ENCODE measurements at regions not wholly inside any gene's neighbourhood (a gene's known extent, or its start where the extent isn't known, plus 50 kb on each side); places are given as distances from the start of the nearest gene placed in this dataset.
"Not testable (repeated sequence)": the region's sequence is repeated elsewhere in the genome, so short reads cannot be mapped to it uniquely, and the experiment has no call there.

DNA sequence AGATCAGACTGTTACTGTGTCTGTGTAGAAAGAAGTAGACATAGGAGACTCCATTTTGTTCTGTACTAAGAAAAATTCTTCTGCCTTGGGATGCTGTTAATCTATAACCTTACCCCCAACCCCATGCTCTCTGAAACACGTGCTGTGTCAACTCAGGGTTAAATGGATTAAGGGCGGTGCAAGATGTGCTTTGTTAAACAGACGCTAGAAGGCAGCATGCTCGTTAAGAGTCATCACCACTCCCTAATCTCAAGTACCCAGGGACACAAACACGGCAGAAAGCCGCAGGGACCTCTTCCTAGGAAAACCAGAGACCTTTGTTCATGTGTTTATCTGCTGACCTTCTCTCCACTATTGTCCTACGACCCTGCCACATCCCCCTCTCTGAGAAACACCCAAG is 137.0 kb upstream of the PROKR2 start:
- TF ChIP-seq, protein P1, sequence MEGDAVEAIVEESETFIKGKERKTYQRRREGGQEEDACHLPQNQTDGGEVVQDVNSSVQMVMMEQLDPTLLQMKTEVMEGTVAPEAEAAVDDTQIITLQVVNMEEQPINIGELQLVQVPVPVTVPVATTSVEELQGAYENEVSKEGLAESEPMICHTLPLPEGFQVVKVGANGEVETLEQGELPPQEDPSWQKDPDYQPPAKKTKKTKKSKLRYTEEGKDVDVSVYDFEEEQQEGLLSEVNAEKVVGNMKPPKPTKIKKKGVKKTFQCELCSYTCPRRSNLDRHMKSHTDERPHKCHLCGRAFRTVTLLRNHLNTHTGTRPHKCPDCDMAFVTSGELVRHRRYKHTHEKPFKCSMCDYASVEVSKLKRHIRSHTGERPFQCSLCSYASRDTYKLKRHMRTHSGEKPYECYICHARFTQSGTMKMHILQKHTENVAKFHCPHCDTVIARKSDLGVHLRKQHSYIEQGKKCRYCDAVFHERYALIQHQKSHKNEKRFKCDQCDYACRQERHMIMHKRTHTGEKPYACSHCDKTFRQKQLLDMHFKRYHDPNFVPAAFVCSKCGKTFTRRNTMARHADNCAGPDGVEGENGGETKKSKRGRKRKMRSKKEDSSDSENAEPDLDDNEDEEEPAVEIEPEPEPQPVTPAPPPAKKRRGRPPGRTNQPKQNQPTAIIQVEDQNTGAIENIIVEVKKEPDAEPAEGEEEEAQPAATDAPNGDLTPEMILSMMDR (optimal IDR thresholded peaks at IDR 0.05 in 1 of 3, IDR thresholded peaks at IDR 0.05 in 1 of 3, conservative IDR thresholded peaks at IDR 0.05 in 1 of 3; ENCODE audit: extremely low read depth in 1 of 3, insufficient read depth in 2 of 3, low read length in 3 of 3): not testable (repeated sequence)
- TF ChIP-seq EZH2 (IDR thresholded peaks at IDR 0.05; ENCODE audit: low read length): not testable (repeated sequence)

Data from keratinocyte (primary cell).